ES-I3 (cell line): ENCODE measurements at regions not wholly inside any gene's neighbourhood (a gene's known extent, or its start where the extent isn't known, plus 50 kb on each side); places are given as distances from the start of the nearest gene placed in this dataset.

Experiments
- H3K36me3 ChIP-seq: 2 replicates; pipeline ENCODE4 v1.6.1; 2013; ENCODE audit warnings: mild to moderate bottlenecking, low read length, control low read depth, moderate library complexity; ENCODE audit not compliant: insufficient read depth
- H3K4me1 ChIP-seq: 2 replicates; pipeline ENCODE4 v1.6.1; 2013; ENCODE audit warnings: mild to moderate bottlenecking, control low read depth, low read length; ENCODE audit not compliant: insufficient read depth
- H3K9ac ChIP-seq: 2 replicates; pipeline ENCODE4 v1.6.1; 2013; ENCODE audit warnings: low read depth, mild to moderate bottlenecking, low read length, moderate library complexity
- H3K9me3 ChIP-seq: 2 replicates; pipeline ENCODE4 v1.6.1; 2013; ENCODE audit warnings: mild to moderate bottlenecking, low read length, moderate library complexity; ENCODE audit not compliant: control insufficient read depth, insufficient read depth

GRCh38 chrX:38975368-38975942 lies 174.2 kb downstream of the MID1IP1 start:
- no peaks in the 10 kb centered on the region for H3K36me3 ChIP-seq
- no peaks in the 10 kb centered on the region; the same call in 1 of the 2 replicates for H3K9me3 ChIP-seq
- H3K4me1 ChIP-seq = peaks cover 3% of the 10 kb centered on the region; the same call in 1 of the 2 replicates
- H3K9ac ChIP-seq = no peak overlapping the region

DNA sequence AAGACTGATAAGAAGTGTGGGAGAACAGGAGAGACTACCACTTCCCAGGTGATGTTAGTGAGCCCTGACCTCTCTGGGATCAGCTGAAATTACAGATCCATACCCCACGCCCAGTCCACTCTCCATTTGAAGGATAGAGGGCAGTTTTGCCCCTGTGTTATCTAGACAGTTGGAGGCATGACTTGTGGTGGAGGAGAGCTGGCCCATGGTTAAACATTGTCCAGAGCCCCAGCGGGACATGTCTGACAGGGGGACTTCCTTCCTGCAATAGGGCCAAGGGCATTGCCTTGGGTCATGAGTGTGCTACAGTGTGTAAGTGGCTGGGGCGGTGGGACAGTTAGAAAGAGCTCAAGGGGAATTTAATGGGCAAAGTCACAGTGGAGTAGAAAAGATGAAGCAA lies 181.1 kb downstream of the MID1IP1 start:
- Histone ChIP-seq H3K9ac (no peak overlapping the region), H3K9me3 (no peaks in the 10 kb centered on the region; the same call in 1 of the 2 replicates), H3K36me3 (no peaks in the 10 kb centered on the region), H3K4me1 (peaks cover 8% of the 10 kb centered on the region)

DNA sequence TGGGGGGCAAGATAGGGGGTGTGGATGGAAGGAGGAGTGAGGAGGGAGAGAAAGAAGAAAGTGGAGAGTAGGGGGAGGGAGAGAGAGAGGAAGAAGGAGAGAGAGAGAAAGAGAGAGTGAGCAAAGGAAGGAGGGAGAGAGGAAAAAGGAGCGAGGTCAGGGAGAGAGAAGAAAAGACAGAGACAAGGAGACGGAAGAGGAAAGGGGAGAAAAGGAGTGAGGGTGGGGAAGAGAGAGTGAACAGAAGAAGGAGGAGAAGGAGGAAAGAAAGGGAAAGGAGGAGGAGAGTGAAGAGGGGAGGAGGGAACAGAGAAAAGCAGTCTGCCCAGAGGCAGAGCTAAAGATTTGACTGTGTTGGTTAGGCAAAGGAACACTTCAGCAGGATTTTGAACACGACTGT lies 181.6 kb downstream of the MID1IP1 start:
- peaks cover 8% of the 10 kb centered on the region for H3K4me1 ChIP-seq
- H3K9ac ChIP-seq = no peak overlapping the region
- H3K9me3 ChIP-seq = no peaks in the 10 kb centered on the region; the same call in 1 of the 2 replicates
- H3K36me3 ChIP-seq = no peaks in the 10 kb centered on the region

GRCh38 chrX:38985375-38985774 lies 184.1 kb downstream of the MID1IP1 start:
- Histone ChIP-seq H3K9me3 (no peaks in the 10 kb centered on the region), H3K36me3 (no peaks in the 10 kb centered on the region), H3K9ac (no peak overlapping the region), H3K4me1 (peaks cover 8% of the 10 kb centered on the region)

DNA sequence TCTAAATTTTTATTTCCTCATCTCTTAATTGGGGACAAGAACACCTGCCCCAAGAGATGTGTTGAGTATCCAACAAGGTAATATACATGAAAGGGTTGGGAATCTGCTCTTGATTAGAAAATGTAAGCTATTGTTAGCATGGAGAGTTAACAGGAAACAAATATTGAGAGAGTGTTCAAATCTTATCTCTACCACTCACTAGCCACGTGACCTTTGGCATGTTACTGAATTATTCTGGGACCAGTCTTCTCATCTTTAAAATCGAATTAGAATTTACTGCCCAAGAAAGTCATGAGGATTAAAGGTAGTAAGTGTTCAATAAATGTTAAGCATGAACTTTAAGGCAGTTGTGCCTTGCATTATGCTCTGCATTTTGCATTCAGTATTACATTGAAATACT lies 184.7 kb downstream of the MID1IP1 start:
- Histone ChIP-seq H3K4me1 (peaks cover 8% of the 10 kb centered on the region), H3K9ac (no peak overlapping the region), H3K36me3 (no peaks in the 10 kb centered on the region), H3K9me3 (no peaks in the 10 kb centered on the region)

GRCh38 chrX:38986586-38986985 lies 185.3 kb downstream of the MID1IP1 start:
- H3K9me3 ChIP-seq = no peaks in the 10 kb centered on the region
- H3K4me1 ChIP-seq = peaks cover 8% of the 10 kb centered on the region
- H3K36me3 ChIP-seq = no peaks in the 10 kb centered on the region
- H3K9ac ChIP-seq = no peak overlapping the region

GRCh38 chrX:38987198-38987651 lies 186.0 kb downstream of the MID1IP1 start:
- Histone ChIP-seq H3K9me3 (no peaks in the 10 kb centered on the region), H3K4me1 (peaks cover 8% of the 10 kb centered on the region), H3K9ac (no peak overlapping the region), H3K36me3 (no peaks in the 10 kb centered on the region)

GRCh38 chrX:38988301-38988700 lies 187.0 kb downstream of the MID1IP1 start:
- Histone ChIP-seq H3K9ac (no peak overlapping the region), H3K36me3 (no peaks in the 10 kb centered on the region), H3K4me1 (peaks cover 8% of the 10 kb centered on the region), H3K9me3 (no peaks in the 10 kb centered on the region)

- Histone ChIP-seq H3K4me1 (peaks cover 8% of the 10 kb centered on the region), H3K36me3 (no peaks in the 10 kb centered on the region), H3K9me3 (no peaks in the 10 kb centered on the region), H3K9ac (no peak overlapping the region)
Observed at GRCh38 chrX:38989076-38989475, 187.8 kb downstream of the MID1IP1 start.

GRCh38 chrX:38991656-38992440 lies 190.6 kb downstream of the MID1IP1 start:
- H3K36me3 ChIP-seq = no peaks in the 10 kb centered on the region
- no peaks in the 10 kb centered on the region for H3K9me3 ChIP-seq
- no peak overlapping the region for H3K9ac ChIP-seq
- peaks cover 2% of the 10 kb centered on the region; the same call in 1 of the 2 replicates for H3K4me1 ChIP-seq

- Histone ChIP-seq H3K9ac (no peak overlapping the region), H3K9me3 (no peaks in the 10 kb centered on the region), H3K36me3 (no peaks in the 10 kb centered on the region), H3K4me1 (no peaks in the 10 kb centered on the region)
Observed at GRCh38 chrX:38992441-38993096, 191.3 kb downstream of the MID1IP1 start.

DNA sequence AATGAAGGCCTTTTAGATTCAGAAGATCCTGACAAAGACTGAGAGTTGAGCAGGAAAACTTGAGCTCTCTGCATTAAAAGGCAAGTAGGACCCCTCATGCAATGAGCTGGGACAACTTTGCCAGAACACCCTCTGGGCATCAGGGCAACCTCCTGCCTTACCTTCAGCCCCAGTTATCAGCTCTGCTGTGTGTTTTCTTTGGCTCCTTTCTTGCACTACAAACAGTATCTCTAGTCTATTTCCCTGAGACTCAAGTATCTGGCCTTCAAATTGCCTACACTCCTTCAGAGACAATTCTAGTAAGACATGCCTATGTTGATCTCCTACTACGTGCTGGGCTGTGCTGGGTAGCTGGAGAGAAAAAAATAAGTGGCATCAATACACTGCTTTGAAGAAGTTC lies 192.2 kb downstream of the MID1IP1 start:
- Histone ChIP-seq H3K36me3 (no peaks in the 10 kb centered on the region), H3K9ac (no peak overlapping the region), H3K9me3 (no peaks in the 10 kb centered on the region), H3K4me1 (no peaks in the 10 kb centered on the region)

GRCh38 chrX:38999099-38999498 lies 197.8 kb downstream of the MID1IP1 start:
- Histone ChIP-seq H3K9ac (no peak overlapping the region), H3K36me3 (no peaks in the 10 kb centered on the region), H3K4me1 (no peaks in the 10 kb centered on the region), H3K9me3 (no peaks in the 10 kb centered on the region)

GRCh38 chrX:38999967-39000745 lies 198.9 kb downstream of the MID1IP1 start:
- H3K9ac ChIP-seq = no peak overlapping the region
- H3K36me3 ChIP-seq = no peaks in the 10 kb centered on the region
- H3K4me1 ChIP-seq = no peaks in the 10 kb centered on the region
- no peaks in the 10 kb centered on the region for H3K9me3 ChIP-seq
